Kasumi-1 (cell line): ENCODE measurements at regions not wholly inside any gene's neighbourhood (a gene's known extent, or its start where the extent isn't known, plus 50 kb on each side); places are given as distances from the start of the nearest gene placed in this dataset.

Experiments
- DNase-seq, 2 experiments: peaks; one replicate each; lab custom pipeline; 2025; lab: John Stamatoyannopoulos, UW

GRCh38 chr4:35950442-35950841, 293.9 kb downstream of the ARAP2 start:
- no peak for DNase-seq

- DNase-seq: no peak
These were observed 291.6 kb downstream of the ARAP2 start for GRCh38 chr4:35952751-35953150.

- DNase-seq: no peak
These were observed 280.9 kb downstream of the ARAP2 start for GRCh38 chr4:35963383-35963782.

- no peak for DNase-seq
These were observed 280.3 kb downstream of the ARAP2 start for GRCh38 chr4:35963974-35964515.

GRCh38 chr4:35965300-35965699, 279.0 kb downstream of the ARAP2 start:
- no peak for DNase-seq

GRCh38 chr4:35966566-35966965, 277.7 kb downstream of the ARAP2 start:
- no peak for DNase-seq

- DNase-seq: no peak
These were observed 273.9 kb downstream of the ARAP2 start for GRCh38 chr4:35970366-35970960.

- DNase-seq: no peak
These were observed 271.5 kb downstream of the ARAP2 start for GRCh38 chr4:35972814-35973213.

- DNase-seq: no peak
These were observed 268.5 kb downstream of the ARAP2 start for GRCh38 chr4:35975617-35976355.

- no peak for DNase-seq
These were observed 265.8 kb downstream of the ARAP2 start for GRCh38 chr4:35978551-35978950.

- DNase-seq: no peak
These were observed 262.0 kb downstream of the ARAP2 start for GRCh38 chr4:35982318-35982717.

- DNase-seq: no peak
These were observed 257.8 kb downstream of the ARAP2 start for GRCh38 chr4:35986537-35986936.

GRCh38 chr4:35993606-35994005, 250.7 kb downstream of the ARAP2 start:
- no peak for DNase-seq

GRCh38 chr4:36000941-36001557, 243.3 kb downstream of the ARAP2 start:
- DNase-seq: no peak

GRCh38 chr4:36003051-36003450, 241.3 kb downstream of the ARAP2 start:
- no peak for DNase-seq

GRCh38 chr4:36004204-36004851, 240.0 kb downstream of the ARAP2 start:
- no peak for DNase-seq

GRCh38 chr4:36006226-36006625, 238.1 kb downstream of the ARAP2 start:
- DNase-seq: no peak

- no peak for DNase-seq
These were observed 233.9 kb downstream of the ARAP2 start for GRCh38 chr4:36010397-36010929.

GRCh38 chr4:36011381-36011780, 232.9 kb downstream of the ARAP2 start:
- no peak for DNase-seq

GRCh38 chr4:36012503-36012902, 231.8 kb downstream of the ARAP2 start:
- no peak for DNase-seq

- DNase-seq: no peak
These were observed 231.1 kb downstream of the ARAP2 start for GRCh38 chr4:36013206-36013605.
